HepG2 (cell line): ENCODE measurements at regions not wholly inside any gene's neighbourhood (a gene's known extent, or its start where the extent isn't known, plus 50 kb on each side); places are given as distances from the start of the nearest gene placed in this dataset.

Experiments used
- AFF4 ChIP-seq: sonication (generic); formaldehyde crosslinking; IDR thresholded peaks from 2 replicates; pipeline ENCODE4 v1.4.0; 2020; ENCODE audit warnings: missing genetic modification reagents
- ATF1 ChIP-seq: IDR thresholded peaks from 2 replicates; pipeline ENCODE4 v1.6.1; 2016; ENCODE audit warnings: mild to moderate bottlenecking, control low read depth
- RFX5 ChIP-seq: IDR thresholded peaks from 2 replicates; pipeline ENCODE4 v1.6.1; 2011; ENCODE audit warnings: low read depth, low read length, improper control_type of control experiment
- STAG1 ChIP-seq: sonication (generic); formaldehyde crosslinking; IDR thresholded peaks from 2 replicates; pipeline ENCODE4 v1.4.0; 2020; ENCODE audit warnings: missing genetic modification reagents
- STAT5B ChIP-seq: sonication (generic); formaldehyde crosslinking; IDR thresholded peaks from 2 replicates; pipeline ENCODE4 v1.4.0; 2020; ENCODE audit warnings: missing genetic modification reagents
- STAT6 ChIP-seq: sonication (generic); formaldehyde crosslinking; IDR thresholded peaks from 2 replicates; pipeline ENCODE4 v1.4.0; 2020; ENCODE audit warnings: missing genetic modification reagents, mild to moderate bottlenecking, borderline replicate concordance
- TARDBP ChIP-seq: sonication (generic); formaldehyde crosslinking; IDR thresholded peaks from 2 replicates; pipeline ENCODE4 v1.8.0; 2022; ENCODE audit warnings: mild to moderate bottlenecking, missing genetic modification reagents
- TOPORS ChIP-seq: sonication (generic); formaldehyde crosslinking; IDR thresholded peaks from 2 replicates; pipeline ENCODE4 v1.8.0; 2023; ENCODE audit warnings: mild to moderate bottlenecking, missing genetic modification reagents
- ZBTB26 ChIP-seq: IDR thresholded peaks from 2 replicates; pipeline ENCODE4 v1.6.1; 2016; ENCODE audit warnings: missing compliant biosample characterization, missing genetic modification reagents, borderline replicate concordance
- ZBTB33 ChIP-seq: sonication (generic); formaldehyde crosslinking; IDR thresholded peaks from 2 replicates; pipeline ENCODE4 v1.4.0; 2020; ENCODE audit warnings: missing genetic modification reagents
- ZBTB40 ChIP-seq, 2 experiments: fragments of 450-650 bp in 1 of 2; sonication (generic) in 1 of 2; formaldehyde crosslinking in 1 of 2; IDR thresholded peaks; 2 replicates each; pipeline versions ENCODE4 v1.6.1 to v1.8.0; 2016 to 2022; ENCODE audit warnings: antibody characterized with exemption in 1 of 2, mild to moderate bottlenecking in 1 of 2, missing genetic modification reagents in 1 of 2
- ZMYM4 ChIP-seq: sonication (generic); formaldehyde crosslinking; IDR thresholded peaks from 2 replicates; pipeline ENCODE4 v1.8.1; 2023; ENCODE audit warnings: mild to moderate bottlenecking, missing genetic modification reagents
- ZNF546 ChIP-seq: sonication (generic); formaldehyde crosslinking; conservative IDR thresholded peaks from 2 replicates; pipeline ENCODE4 v1.8.1; 2023; ENCODE audit warnings: mild to moderate bottlenecking, missing genetic modification reagents

GRCh38 chr2:37816686-37817085 is 108.4 kb upstream of the RMDN2 start:
- TF ChIP-seq TOPORS (CRISPR knock-in tag) (no peak), TARDBP (CRISPR knock-in tag) (no peak), RFX5 (no peak), ZBTB33 (CRISPR knock-in tag) (no peak), AFF4 (no peak), STAT6 (CRISPR knock-in tag) (no peak), ZBTB26 (no peak), ZNF546 (CRISPR knock-in tag) (no peak), STAG1 (CRISPR knock-in tag) (no peak), ATF1 (CRISPR knock-in tag) (no peak), STAT5B (CRISPR knock-in tag) (no peak), ZMYM4 (no peak), ZBTB40 (IDR thresholded peaks at IDR 0.05) (no peak), ZBTB40 (CRISPR knock-in tag; IDR thresholded peaks at IDR 0.05) (no peak)
